HG03066 (cell line): ENCODE measurements at regions not wholly inside any gene's neighbourhood (a gene's known extent, or its start where the extent isn't known, plus 50 kb on each side); places are given as distances from the start of the nearest gene placed in this dataset.

Experiments
- ATAC-seq: cut with Tn5 transposase; IDR thresholded peaks from one replicate; pipeline ENCODE4 v1.9.1; 2021; ENCODE audit warnings: low read depth; ENCODE audit not compliant: unreplicated experiment

DNA sequence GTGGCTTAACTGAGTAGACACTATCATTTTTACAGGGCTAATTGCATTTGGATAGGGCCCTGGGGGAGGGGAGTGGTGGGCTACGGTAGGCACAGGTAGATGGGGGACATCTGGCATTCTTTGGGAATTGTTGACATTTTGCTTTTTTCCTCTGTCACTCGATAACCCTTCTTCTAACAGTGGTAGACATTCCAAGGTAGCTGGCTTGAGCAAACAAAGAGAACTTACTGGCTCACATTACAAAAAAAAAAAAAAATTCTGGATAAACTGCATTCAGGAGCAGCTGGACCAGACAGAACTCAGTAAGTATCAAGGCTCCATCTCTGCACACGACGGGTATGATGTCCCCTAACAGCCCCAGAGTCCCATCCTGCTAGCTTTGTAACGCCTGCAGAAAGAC lies 585.2 kb downstream of the ZNF608 start:
- no peak for ATAC-seq

DNA sequence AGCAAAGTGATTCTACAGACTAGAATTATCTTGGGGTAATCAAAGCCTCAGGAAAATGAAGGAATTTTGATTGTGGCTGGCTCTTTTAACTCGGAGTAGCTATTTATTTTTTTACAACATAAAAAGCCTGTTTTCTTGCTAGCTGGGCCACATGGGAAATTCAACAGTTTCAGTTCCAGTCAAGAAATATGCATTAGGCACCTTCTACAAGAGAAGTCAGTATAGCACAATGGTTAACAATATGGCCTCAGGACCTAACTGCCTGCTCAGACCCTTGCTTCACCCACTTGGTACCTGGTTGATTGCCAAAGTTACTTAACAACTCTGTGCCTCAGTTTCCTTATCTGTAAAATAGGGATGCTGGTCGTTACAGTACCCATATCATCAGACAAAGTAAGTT lies 586.2 kb downstream of the ZNF608 start:
- no peak for ATAC-seq

- ATAC-seq = peak; percentile 64
Observed at GRCh38 chr5:124157320-124157719, 589.1 kb downstream of the ZNF608 start.

DNA sequence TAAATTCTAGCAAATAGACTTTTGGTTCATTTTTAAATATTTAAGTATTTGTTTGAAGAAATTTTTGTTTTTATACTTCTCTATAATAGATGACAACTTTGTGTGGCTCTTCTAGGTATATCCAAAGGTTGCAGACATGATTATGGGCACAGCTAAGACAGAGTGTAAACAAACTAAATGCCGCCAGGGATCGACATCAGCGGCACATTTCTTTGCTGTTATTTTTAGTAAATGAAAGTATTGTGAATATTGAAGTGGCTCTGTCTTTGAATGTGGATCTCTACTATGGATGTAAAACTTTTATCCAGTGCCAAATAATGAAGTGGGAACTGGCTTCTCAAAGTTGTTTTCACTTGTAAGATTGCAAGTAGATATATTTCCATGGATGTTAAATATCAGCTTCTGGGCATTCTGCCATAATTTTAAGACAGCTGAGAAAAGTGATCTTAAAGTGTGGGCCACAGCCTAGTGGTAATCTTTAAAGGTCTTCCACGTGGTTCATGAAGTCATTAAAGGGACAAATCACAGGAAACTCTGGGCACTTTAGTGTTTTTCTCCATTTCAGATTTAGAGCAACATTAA lies 589.9 kb downstream of the ZNF608 start:
- ATAC-seq = no peak

- ATAC-seq = no peak
Observed at GRCh38 chr5:124154714-124155113, 591.7 kb downstream of the ZNF608 start.

GRCh38 chr5:124153588-124153987 lies 592.9 kb downstream of the ZNF608 start:
- no peak for ATAC-seq

- no peak for ATAC-seq
Observed at GRCh38 chr5:124148574-124148973, 597.9 kb downstream of the ZNF608 start.

- no peak for ATAC-seq
Observed at GRCh38 chr5:124140060-124140459, 606.4 kb downstream of the ZNF608 start.

GRCh38 chr5:124139477-124139876 lies 607.0 kb downstream of the ZNF608 start:
- ATAC-seq = no peak

- ATAC-seq = no peak
Observed at GRCh38 chr5:124136609-124137008, 609.8 kb downstream of the ZNF608 start.

- ATAC-seq = no peak
Observed at GRCh38 chr5:124134941-124135340, 611.5 kb downstream of the ZNF608 start.

DNA sequence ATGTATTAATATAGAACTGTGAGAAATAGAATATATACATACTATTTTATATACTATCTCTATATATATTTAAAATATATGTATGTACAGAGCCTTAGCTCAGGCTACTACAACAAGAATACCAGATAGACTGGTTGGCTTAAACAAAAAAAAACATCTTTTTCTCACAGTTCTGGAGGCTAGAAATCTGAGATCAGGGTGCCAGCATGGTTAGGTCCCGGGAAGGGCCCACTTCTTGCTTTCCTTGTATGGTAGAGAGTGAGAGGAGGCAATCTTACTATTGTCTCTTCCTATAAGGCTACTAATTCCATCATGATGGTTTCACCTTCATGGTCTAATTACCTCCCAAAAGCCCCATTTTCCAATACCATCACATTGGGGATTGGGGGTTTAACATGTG lies 613.0 kb downstream of the ZNF608 start:
- no peak for ATAC-seq

- no peak for ATAC-seq
Observed at GRCh38 chr5:124132843-124133242, 613.6 kb downstream of the ZNF608 start.

- no peak for ATAC-seq
Observed at GRCh38 chr5:124131466-124131865, 615.0 kb downstream of the ZNF608 start.

DNA sequence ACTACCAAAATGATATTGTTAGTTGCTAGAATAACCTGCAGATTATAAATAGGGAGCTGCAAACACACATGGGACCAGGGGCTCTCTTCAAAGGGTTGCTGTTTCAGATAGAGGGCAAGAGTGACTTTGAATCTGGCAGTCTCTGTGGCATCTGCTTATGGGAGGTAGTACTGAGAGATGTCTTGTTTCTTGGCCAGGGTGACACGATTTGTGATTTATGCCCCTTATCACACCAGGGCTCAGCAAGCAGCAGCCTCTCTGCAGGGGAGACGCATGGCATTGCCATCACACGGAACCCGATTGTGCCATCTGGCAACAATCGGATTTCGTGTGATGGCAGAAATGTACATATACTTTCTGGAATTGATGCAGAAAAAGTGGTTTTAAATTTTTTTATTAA lies 615.6 kb downstream of the ZNF608 start:
- ATAC-seq = no peak

GRCh38 chr5:124128867-124129266 lies 616.9 kb downstream of the CSNK1G3 start:
- no peak for ATAC-seq

DNA sequence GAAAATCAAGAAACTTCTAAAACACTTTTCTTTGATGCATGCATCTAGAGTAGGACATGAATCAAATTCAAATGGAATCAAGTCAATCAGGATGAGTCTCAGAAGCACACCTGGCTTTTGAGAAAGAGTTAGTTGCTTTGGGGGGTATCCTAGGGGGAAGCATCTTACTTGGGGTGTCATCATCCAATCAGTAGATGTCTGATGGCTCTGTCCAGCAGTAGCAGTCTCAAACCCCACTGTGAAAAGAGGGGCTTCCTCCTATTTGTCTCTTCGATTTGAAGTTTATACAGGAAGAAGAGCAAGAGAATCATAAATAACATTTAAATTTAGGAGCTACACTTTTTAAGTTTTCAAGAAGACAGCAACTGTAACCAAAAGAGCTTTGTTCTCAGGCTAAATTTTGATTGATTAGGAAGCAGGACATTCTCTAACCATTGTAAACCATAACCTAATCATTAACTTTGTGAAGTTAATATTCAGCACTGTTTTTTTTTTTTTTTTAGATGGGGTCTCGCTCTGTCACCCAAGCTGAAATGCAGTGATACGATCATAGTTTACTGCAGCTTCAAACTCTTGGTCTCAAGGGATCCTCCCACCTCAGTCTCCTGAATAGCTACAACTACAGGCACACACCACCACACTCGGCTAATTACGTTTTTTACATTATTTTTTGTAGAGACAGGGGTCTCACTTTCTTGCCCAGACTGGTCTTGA lies 614.7 kb downstream of the CSNK1G3 start:
- ATAC-seq = no peak

DNA sequence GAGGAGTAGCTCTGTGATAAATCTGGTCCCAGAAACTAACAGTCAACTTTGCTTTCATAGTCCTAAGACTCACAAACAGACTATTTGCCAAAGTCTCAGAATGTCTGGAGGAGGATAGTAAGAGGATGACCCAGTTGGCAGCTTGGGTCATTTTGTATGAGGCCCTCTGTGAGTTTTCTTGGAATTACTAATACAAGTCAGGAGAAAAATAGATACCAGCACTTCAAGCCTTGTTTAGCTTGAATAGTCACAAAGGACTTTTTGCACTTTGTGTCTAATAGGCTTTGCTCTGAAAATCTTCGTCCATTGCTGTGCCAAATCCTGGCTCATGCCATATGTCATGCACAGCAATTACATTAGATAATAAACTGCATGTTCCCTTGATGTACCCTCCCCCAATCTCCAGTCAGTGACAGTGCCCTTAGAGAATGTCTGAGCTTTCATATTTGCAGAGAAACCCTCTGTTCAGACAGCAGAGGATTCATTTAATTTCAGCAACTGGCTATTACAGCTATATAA lies 612.8 kb downstream of the CSNK1G3 start:
- no peak for ATAC-seq

DNA sequence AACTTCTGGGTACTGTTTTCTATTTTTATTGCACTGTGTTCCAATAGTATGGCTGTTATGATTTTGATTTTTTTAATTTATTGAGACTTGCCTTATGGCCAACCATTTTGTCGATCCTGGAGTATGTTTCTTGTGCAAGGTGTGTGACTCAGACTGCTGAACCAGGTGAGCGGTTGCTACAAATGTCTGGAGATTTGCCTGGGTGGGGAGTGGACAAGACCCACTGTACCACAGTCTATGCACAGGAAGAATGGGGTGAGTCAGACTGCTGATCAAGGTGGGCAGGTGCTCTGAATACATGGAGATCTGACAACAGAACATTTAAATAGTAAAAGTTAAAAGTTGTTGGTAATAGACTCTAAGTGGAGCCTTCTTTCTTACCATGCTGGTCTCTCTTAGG lies 609.2 kb downstream of the CSNK1G3 start:
- ATAC-seq = no peak

DNA sequence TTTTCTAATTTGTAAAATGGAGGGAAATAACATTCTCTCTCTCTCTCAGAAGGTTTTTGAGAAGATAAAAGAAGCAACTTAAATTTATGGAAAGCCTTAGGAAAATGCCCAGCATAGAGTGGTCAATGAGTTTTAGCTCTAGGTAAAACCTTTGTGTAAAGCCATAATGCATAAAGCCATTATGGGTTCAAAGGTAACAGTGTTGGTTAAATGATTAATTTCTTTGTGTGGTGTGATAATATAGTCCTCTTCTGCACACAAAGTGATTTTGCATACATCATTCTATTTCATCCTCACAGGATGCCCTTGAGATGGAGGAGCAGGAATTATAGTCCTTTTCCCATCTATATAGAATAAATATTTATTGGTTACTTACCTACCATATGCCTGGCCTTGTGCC lies 602.9 kb downstream of the CSNK1G3 start:
- ATAC-seq = no peak

DNA sequence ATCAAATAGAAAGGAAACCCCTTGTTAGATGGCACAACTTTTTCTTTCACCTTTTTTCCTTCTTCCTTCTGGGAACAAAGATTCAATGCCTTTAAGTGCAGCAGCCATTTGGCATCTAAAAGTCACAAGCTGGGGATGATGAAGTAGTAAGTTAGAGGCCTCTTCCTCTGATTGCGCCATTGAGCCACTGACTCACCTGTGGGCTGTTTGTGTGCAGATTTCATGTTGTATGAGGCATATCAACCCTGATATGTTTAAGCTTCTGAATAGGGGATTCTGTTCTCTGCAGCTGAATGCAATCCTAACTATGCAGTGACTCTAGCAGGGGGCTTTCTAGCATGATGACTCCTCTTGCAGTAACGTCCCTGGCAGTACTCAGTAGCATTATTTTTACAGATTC lies 599.9 kb downstream of the CSNK1G3 start:
- no peak for ATAC-seq

DNA sequence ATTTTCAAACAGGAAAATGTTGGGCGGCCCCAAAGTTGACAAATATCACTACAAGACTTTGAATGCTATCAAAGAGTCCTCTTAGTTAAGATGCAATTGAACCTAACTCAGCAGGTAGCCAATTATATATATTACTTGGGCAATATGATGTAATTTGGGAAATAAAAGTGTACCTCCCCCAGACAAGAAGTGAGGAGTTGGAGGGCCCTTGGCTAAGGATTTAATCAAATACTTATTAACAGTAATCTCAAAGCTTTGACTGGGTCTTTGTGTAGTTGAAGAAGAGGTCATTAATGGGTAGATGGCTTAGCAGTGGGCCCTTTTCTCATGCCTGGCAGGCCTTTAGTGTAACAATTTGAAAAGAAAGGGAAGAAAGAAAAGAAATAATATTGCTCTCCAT lies 599.0 kb downstream of the CSNK1G3 start:
- ATAC-seq = no peak
